HCT116 (cell line): ENCODE measurements at regions not wholly inside any gene's neighbourhood (a gene's known extent, or its start where the extent isn't known, plus 50 kb on each side); places are given as distances from the start of the nearest gene placed in this dataset.

Experiments
- ATAC-seq: fragments of 200-7000 bp; cut with Tn5 transposase; 2 replicates; pipeline ENCODE4 v1.9.1; 2020; ENCODE audit warnings: mild to moderate bottlenecking, moderate library complexity
- BruUV-seq: library from RNA; stranded (reverse); fragments of 400-500 nt; replicated peaks from 2 replicates; lab custom pipeline; 2021; lab: Mats Ljungman, UMichigan
- CTCF ChIA-PET: fragments of 300-600 bp; sonication (Branson Sonifier 250); formaldehyde crosslinking; loops from one replicate; lab custom pipeline; 2021; ENCODE audit warnings: antibody characterized with exemption; lab: Charles Lee
- POLR2A ChIA-PET: fragments of 300-600, 350-600 bp; sonication (Branson Sonifier 250); formaldehyde crosslinking; loops from one replicate; lab custom pipeline; 2021; ENCODE audit warnings: antibody characterized with exemption; lab: Charles Lee
- RAD21 ChIA-PET, 2 experiments: fragments of 300-600 bp; sonication (Branson Sonifier 250); formaldehyde crosslinking; loops; one replicate each; lab custom pipeline; 2023; ENCODE audit warnings: low total read pairs in 2 of 2; ENCODE audit not compliant: uncharacterized antibody in 2 of 2, unreplicated experiment in 2 of 2, low non-redundant PET in 1 of 2; lab: Charles Lee
- DNase-seq: peaks from one replicate; pipeline ENCODE4 v3.0.0-alpha.2; 2010; ENCODE audit warnings: low read depth, low spot score
- H2AFZ ChIP-seq: fragments of 200-600 bp; shearing (Covaris generic), sonication (generic); 2 replicates; pipeline ENCODE4 v1.6.1; 2017; ENCODE audit warnings: low read depth, mixed run types, mixed read lengths, antibody characterized with exemption, low read length; ENCODE audit not compliant: poor library complexity, severe bottlenecking
- H3K27ac ChIP-seq: 2 replicates; pipeline ENCODE4 v1.5.1; 2012; ENCODE audit warnings: low read depth, low read length
- H3K27me3 ChIP-seq: fragments of 200-600 bp; sonication (generic); 2 replicates; pipeline ENCODE4 v1.6.1; 2016; ENCODE audit warnings: mixed run types, low read length, mixed read lengths; ENCODE audit not compliant: insufficient read depth
- H3K36me3 ChIP-seq, 2 experiments: fragments of 200-500 bp in 1 of 2; fragments of 200-600 bp in 1 of 2; sonication (Bioruptor generic) in 1 of 2; sonication (generic) in 1 of 2; 2 replicates each; pipeline versions ENCODE4 v1.5.1 to v1.6.1; 2014 to 2016; ENCODE audit warnings: low read length in 2 of 2, inconsistent platforms in 1 of 2, mixed read lengths in 1 of 2, mixed run types in 1 of 2; ENCODE audit not compliant: insufficient read depth in 2 of 2, control insufficient read depth in 1 of 2
- H3K4me1 ChIP-seq, 2 experiments: fragments of 200-600 bp in 1 of 2; sonication (generic) in 1 of 2; 2 replicates each; pipeline versions ENCODE4 v1.5.1 to v1.6.1; 2012 to 2017; ENCODE audit warnings: low read length in 2 of 2, inconsistent platforms in 1 of 2, mild to moderate bottlenecking in 1 of 2, mixed read lengths in 1 of 2, mixed run types in 1 of 2, moderate library complexity in 1 of 2; ENCODE audit not compliant: insufficient read depth in 2 of 2, control insufficient read depth in 1 of 2
- H3K4me2 ChIP-seq: fragments of 200-600 bp; sonication (generic); 2 replicates; pipeline ENCODE4 v1.6.1; 2017; ENCODE audit warnings: mixed run types, low read length, mixed read lengths
- H3K4me3 ChIP-seq, 2 experiments: fragments of 200-600 bp in 1 of 2; sonication (generic) in 1 of 2; replicated peaks in 1 of 2; 2 replicates each; pipeline ENCODE4 v1.5.1; 2011 to 2016; ENCODE audit warnings: low read length in 2 of 2, control low read depth in 1 of 2, low read depth in 1 of 2, mild to moderate bottlenecking in 1 of 2, mixed read lengths in 1 of 2, mixed run types in 1 of 2
- H3K79me2 ChIP-seq: fragments of 200-600 bp; sonication (generic); 2 replicates; pipeline ENCODE4 v1.6.1; 2017; ENCODE audit warnings: mild to moderate bottlenecking, mixed run types, low read length, moderate library complexity, mixed read lengths; ENCODE audit not compliant: insufficient read depth
- H3K9ac ChIP-seq: fragments of 200-600 bp; sonication (generic); 2 replicates; pipeline ENCODE4 v1.6.1; 2016; ENCODE audit warnings: low read length, mixed read lengths
- H3K9me2 ChIP-seq: fragments of 200-600 bp; sonication (generic), shearing (Covaris generic); 2 replicates; pipeline ENCODE4 v1.6.1; 2017; ENCODE audit warnings: mixed run types, mild to moderate bottlenecking, moderate library complexity; ENCODE audit not compliant: insufficient read depth
- H3K9me3 ChIP-seq, 2 experiments: fragments of 200-500 bp in 1 of 2; fragments of 200-600 bp in 1 of 2; sonication (Bioruptor generic) in 1 of 2; sonication (generic) in 1 of 2; 2 replicates each; pipeline ENCODE4 v1.6.1; 2014 to 2017; ENCODE audit warnings: low read length in 2 of 2, mixed read lengths in 2 of 2, inconsistent platforms in 1 of 2, low read depth in 1 of 2, mild to moderate bottlenecking in 1 of 2, mixed run types in 1 of 2, moderate library complexity in 1 of 2; ENCODE audit not compliant: control insufficient read depth in 1 of 2, insufficient read depth in 1 of 2
- H4K20me1 ChIP-seq: fragments of 200-600 bp; sonication (generic), shearing (Covaris generic); 2 replicates; pipeline ENCODE4 v1.6.1; 2017; ENCODE audit warnings: mixed run types, mild to moderate bottlenecking, moderate library complexity; ENCODE audit not compliant: insufficient read depth
- CBX3 ChIP-seq: IDR thresholded peaks from 2 replicates; pipeline ENCODE4 v1.6.1; 2012; ENCODE audit warnings: low read depth
- JUND ChIP-seq: IDR thresholded peaks from 2 replicates; pipeline ENCODE4 v1.6.1; 2012
- POLR2AphosphoS5 ChIP-seq: IDR thresholded peaks from 2 replicates; pipeline ENCODE4 v1.6.1; 2011; ENCODE audit warnings: mild to moderate bottlenecking, low read depth, low read length, moderate library complexity
- RAD21 ChIP-seq: IDR thresholded peaks from 2 replicates; pipeline ENCODE4 v1.6.1; 2012; ENCODE audit warnings: low read depth, mild to moderate bottlenecking
- SIN3A ChIP-seq: IDR thresholded peaks from 2 replicates; pipeline ENCODE4 v1.6.1; 2012; ENCODE audit warnings: low read depth
- SP1 ChIP-seq: IDR thresholded peaks from 2 replicates; pipeline ENCODE4 v1.6.1; 2012; ENCODE audit warnings: low read depth
- YY1 ChIP-seq: IDR thresholded peaks from 2 replicates; pipeline ENCODE4 v1.6.1; 2011; ENCODE audit warnings: low read length, low read depth, moderate library complexity, mild to moderate bottlenecking; ENCODE audit not compliant: insufficient replicate concordance; ENCODE audit errors: extremely low read depth
- ZNF274 ChIP-seq: fragments of 200-500 bp; sonication (Bioruptor generic); IDR thresholded peaks from 2 replicates; pipeline ENCODE4 v1.6.1; 2014; ENCODE audit warnings: mild to moderate bottlenecking, low read depth, low read length, inconsistent platforms
- intact Hi-C: fragments of 100-400 bp; cut with micrococcal nuclease; formaldehyde crosslinking; loops from 2 replicates; pipeline ENCODE4 v1.10.0; 2022
- TF ChIP-seq, protein P1 (sequence below), 3 experiments: fragments of 200-600 bp in 1 of 3; sonication (generic) in 1 of 3; IDR thresholded peaks in 2 of 3; conservative IDR thresholded peaks in 1 of 3; 2 replicates each; pipeline ENCODE4 v1.5.1; 2012 to 2017; ENCODE audit warnings: low read depth in 2 of 3, low read length in 2 of 3, antibody characterized with exemption in 1 of 3, borderline replicate concordance in 1 of 3, control low read depth in 1 of 3, mild to moderate bottlenecking in 1 of 3, mixed read lengths in 1 of 3, mixed run types in 1 of 3, moderate library complexity in 1 of 3; ENCODE audit not compliant: insufficient read depth in 1 of 3
- TF ChIP-seq, protein P2 (sequence below): IDR thresholded peaks from 2 replicates; pipeline ENCODE4 v1.6.1; 2011; ENCODE audit warnings: mild to moderate bottlenecking, low read length, moderate library complexity; ENCODE audit not compliant: insufficient replicate concordance; ENCODE audit errors: extremely low read depth
- TF ChIP-seq, protein P3 (sequence below): IDR thresholded peaks from 2 replicates; pipeline ENCODE4 v1.6.1; 2012

DNA sequence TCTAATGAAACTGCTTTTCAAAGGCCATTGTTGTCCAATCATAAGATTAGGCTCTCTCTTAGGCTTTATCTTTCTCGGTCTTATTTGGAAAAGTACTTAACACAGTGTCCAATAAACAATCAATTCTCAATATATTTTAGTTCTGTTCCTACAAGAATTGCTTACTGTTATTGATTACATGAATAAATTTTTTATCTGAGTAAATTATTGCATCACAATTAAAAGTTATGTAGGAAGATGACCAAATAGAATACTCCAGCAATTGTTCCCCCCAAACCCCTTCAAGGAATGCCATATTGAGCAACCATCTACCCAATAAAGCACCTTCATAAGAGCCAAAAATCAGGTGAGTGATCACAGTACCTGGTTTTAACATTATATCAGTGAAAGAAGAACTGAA is 55.0 kb upstream of the RFX7 start:
- Histone ChIP-seq H3K36me3 (no peaks in the 10 kb centered on the region), H3K79me2 (no peaks in the 10 kb centered on the region), H4K20me1 (no peaks in the 10 kb centered on the region), H3K27ac (no peak overlapping the region), H3K4me2 (no peak overlapping the region), H3K4me1 (no peaks in the 10 kb centered on the region), H2AFZ (no peak overlapping the region), H3K4me3 (no peak overlapping the region), H3K27me3 (no peaks in the 10 kb centered on the region), H3K9me2 (no peaks in the 10 kb centered on the region), H3K9me3 (no peaks in the 10 kb centered on the region), H3K9ac (no peak overlapping the region)
- POLR2A ChIA-PET: no interaction called here
- RAD21 ChIA-PET: no interaction called here
- DNase-seq (no peak), ATAC-seq (no peak)
- BruUV-seq: no TSS peak
- intact Hi-C loops: loop anchor here (10.0 kb wide), 1 partner anchor 46 kb away; no protein-coding TSS in a partner anchor
- TF ChIP-seq POLR2AphosphoS5 (no peak), SIN3A (no peak), ZNF274 (no peak)
- CTCF ChIA-PET: no interaction called here

DNA sequence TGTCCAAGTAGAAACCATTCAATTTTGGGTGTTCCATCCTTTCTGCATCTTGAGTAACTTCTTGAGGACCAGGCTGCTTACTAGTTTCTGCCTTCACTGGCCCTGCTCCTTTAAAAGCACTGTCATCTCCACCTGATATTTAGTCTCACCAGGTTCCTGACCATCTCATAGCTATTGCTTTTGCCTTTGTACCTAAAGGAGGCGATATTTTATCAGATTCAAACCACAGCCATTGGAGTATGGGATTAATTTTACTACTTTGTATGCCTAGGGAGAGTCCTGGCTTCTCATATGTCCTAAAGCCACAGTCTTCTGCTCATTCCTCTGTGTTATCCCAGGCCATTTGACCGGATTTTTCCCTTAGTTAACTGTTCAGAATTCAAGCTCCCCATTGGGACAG is 51.8 kb upstream of the RFX7 start:
- no peak overlapping the region for H3K27ac ChIP-seq
- no peak overlapping the region for H3K4me3 ChIP-seq
- H3K27me3 ChIP-seq: no peaks in the 10 kb centered on the region
- BruUV-seq: no TSS peak
- no peaks in the 10 kb centered on the region for H3K36me3 ChIP-seq
- 0 out of 2 replicates have a peak, but pooled peaks have one; percentile 40 for ATAC-seq
- ChIA-PET RAD21 (no interaction called here), POLR2A (no interaction called here), CTCF (interaction anchor here (1.0 to 2.5 kb wide), 4 partner anchors 10 to 133 kb away, joined by 3 to 9 read pairs (median 5); no protein-coding TSS in a partner anchor)
- H3K79me2 ChIP-seq: no peaks in the 10 kb centered on the region
- H3K9me3 ChIP-seq: no peaks in the 10 kb centered on the region
- intact Hi-C loops: loop anchor here (10.0 kb wide), 1 partner anchor 49 kb away; no protein-coding TSS in a partner anchor
- no peak for DNase-seq
- H3K9me2 ChIP-seq: no peaks in the 10 kb centered on the region
- H4K20me1 ChIP-seq: no peaks in the 10 kb centered on the region
- no peak overlapping the region for H2AFZ ChIP-seq
- TF ChIP-seq YY1: no peak
- TF ChIP-seq, protein P1, sequence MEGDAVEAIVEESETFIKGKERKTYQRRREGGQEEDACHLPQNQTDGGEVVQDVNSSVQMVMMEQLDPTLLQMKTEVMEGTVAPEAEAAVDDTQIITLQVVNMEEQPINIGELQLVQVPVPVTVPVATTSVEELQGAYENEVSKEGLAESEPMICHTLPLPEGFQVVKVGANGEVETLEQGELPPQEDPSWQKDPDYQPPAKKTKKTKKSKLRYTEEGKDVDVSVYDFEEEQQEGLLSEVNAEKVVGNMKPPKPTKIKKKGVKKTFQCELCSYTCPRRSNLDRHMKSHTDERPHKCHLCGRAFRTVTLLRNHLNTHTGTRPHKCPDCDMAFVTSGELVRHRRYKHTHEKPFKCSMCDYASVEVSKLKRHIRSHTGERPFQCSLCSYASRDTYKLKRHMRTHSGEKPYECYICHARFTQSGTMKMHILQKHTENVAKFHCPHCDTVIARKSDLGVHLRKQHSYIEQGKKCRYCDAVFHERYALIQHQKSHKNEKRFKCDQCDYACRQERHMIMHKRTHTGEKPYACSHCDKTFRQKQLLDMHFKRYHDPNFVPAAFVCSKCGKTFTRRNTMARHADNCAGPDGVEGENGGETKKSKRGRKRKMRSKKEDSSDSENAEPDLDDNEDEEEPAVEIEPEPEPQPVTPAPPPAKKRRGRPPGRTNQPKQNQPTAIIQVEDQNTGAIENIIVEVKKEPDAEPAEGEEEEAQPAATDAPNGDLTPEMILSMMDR (IDR thresholded peaks at IDR 0.05 in 2 of 3, conservative IDR thresholded peaks at IDR 0.05 in 1 of 3; ENCODE audit: borderline replicate concordance in 1 of 3, insufficient read depth in 1 of 3, low read depth in 2 of 3, low read length in 2 of 3): peak in 1 of 3 experiments; percentile 27; a peak in 1 of 6 replicates
- TF ChIP-seq CBX3: no peak
- no peak for TF ChIP-seq SP1
- TF ChIP-seq RAD21: no peak
- TF ChIP-seq, protein P2, sequence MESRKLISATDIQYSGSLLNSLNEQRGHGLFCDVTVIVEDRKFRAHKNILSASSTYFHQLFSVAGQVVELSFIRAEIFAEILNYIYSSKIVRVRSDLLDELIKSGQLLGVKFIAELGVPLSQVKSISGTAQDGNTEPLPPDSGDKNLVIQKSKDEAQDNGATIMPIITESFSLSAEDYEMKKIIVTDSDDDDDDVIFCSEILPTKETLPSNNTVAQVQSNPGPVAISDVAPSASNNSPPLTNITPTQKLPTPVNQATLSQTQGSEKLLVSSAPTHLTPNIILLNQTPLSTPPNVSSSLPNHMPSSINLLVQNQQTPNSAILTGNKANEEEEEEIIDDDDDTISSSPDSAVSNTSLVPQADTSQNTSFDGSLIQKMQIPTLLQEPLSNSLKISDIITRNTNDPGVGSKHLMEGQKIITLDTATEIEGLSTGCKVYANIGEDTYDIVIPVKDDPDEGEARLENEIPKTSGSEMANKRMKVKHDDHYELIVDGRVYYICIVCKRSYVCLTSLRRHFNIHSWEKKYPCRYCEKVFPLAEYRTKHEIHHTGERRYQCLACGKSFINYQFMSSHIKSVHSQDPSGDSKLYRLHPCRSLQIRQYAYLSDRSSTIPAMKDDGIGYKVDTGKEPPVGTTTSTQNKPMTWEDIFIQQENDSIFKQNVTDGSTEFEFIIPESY: no peak
- TF ChIP-seq, protein P3, sequence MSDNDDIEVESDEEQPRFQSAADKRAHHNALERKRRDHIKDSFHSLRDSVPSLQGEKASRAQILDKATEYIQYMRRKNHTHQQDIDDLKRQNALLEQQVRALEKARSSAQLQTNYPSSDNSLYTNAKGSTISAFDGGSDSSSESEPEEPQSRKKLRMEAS: no peak
- TF ChIP-seq JUND: no peak
- H3K9ac ChIP-seq: no peak overlapping the region
- no peak overlapping the region for H3K4me2 ChIP-seq
- no peaks in the 10 kb centered on the region for H3K4me1 ChIP-seq
